ENCODE measurements at regions not wholly inside any gene's neighbourhood (a gene's known extent, or its start where the extent isn't known, plus 50 kb on each side); places are given as distances from the start of the nearest gene placed in this dataset.

DNA sequence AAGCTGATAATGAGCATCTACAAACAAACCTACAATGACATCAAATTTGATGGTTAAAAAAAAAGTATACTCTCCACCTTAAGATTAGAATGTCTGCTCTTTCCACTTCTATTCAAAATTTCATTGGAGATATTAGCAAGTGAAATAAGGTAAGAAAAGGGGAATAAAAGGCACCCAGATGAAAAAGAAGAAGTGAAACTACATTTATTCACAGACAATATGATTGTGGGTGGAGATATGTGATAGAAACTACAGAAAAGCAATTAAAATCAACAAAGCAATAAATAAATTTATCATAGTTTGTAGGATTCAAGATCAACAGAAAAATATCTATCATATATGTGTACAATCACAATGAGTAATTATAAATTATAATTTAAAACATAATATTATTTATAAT lies 395.1 kb upstream of the CCNH start:
- DNase-seq (ENCODE audit: low read depth): no peak
- no peak overlapping the region for H3K4me3 ChIP-seq (replicated peaks; ENCODE audit: low read depth, low read length)
- no peak for TF ChIP-seq CTCF (IDR thresholded peaks at IDR 0.05; ENCODE audit: low read length, missing control alignments)

- TF ChIP-seq CTCF (IDR thresholded peaks at IDR 0.05; ENCODE audit: low read length, missing control alignments): no peak
- DNase-seq (ENCODE audit: low read depth): no peak
Observed at GRCh38 chr5:87803352-87803751, 390.6 kb upstream of the CCNH start.

DNA sequence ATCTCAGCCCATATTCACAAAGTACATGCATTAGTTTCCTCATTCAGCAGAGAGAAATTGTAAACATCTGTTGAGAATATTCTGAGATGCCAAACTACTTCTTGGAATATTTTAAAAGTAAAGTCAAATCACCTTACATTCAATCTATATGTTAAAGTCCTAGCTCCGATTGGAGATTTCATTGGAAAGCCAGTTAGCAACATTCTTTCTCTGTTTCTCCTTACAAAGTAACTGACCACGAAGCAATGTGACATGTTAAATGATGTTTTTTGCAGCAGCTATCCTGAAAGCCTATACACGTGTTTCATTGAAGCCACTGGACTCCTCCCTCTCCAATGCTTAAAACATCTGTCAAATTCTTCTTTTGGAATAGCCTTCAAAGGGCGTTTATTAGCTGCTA lies 379.1 kb upstream of the CCNH start:
- TF ChIP-seq CTCF (IDR thresholded peaks at IDR 0.05; ENCODE audit: low read length, missing control alignments): no peak
- no peak overlapping the region for H3K4me3 ChIP-seq (replicated peaks; ENCODE audit: low read depth, low read length)
- no peak for DNase-seq (ENCODE audit: low read depth)

More at GRCh38 chr5:87803352-87803751, 390.6 kb upstream of the CCNH start:
- no peak overlapping the region for H3K4me3 ChIP-seq (replicated peaks; ENCODE audit: low read depth, low read length)

DNA sequence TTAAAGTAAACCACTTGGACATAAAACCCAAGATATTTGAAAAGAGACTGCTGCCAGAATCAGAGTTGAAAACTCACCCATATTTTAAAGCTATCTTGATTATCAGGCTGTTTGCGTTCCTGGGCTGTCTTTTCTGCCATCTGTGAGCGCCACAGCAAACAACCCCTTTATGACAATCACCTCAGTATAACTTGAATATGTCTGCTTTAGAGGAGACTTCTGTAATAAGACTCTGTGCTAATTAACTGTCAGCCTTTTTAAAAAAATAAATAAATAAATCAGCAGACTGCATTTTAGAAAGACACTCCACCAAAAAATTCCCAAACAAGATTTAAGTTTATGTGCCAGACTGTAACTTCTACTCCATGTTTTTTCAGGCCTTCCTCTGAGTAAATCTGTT lies 375.7 kb upstream of the CCNH start:
- no peak for TF ChIP-seq CTCF (IDR thresholded peaks at IDR 0.05; ENCODE audit: low read length, missing control alignments)
- no peak overlapping the region for H3K4me3 ChIP-seq (replicated peaks; ENCODE audit: low read depth, low read length)
- no peak for DNase-seq (ENCODE audit: low read depth)

- H3K4me3 ChIP-seq (replicated peaks; ENCODE audit: low read depth, low read length): no peak overlapping the region
- TF ChIP-seq CTCF (IDR thresholded peaks at IDR 0.05; ENCODE audit: low read length, missing control alignments): no peak
- no peak for DNase-seq (ENCODE audit: low read depth)
Observed at GRCh38 chr5:87787625-87788256, 375.0 kb upstream of the CCNH start.

GRCh38 chr5:87787086-87787485 lies 374.4 kb upstream of the CCNH start:
- no peak for DNase-seq (ENCODE audit: low read depth)
- TF ChIP-seq CTCF (IDR thresholded peaks at IDR 0.05; ENCODE audit: low read length, missing control alignments): no peak
- H3K4me3 ChIP-seq (replicated peaks; ENCODE audit: low read depth, low read length): no peak overlapping the region

GRCh38 chr5:87786471-87786870 lies 373.7 kb upstream of the CCNH start:
- no peak for DNase-seq (ENCODE audit: low read depth)
- H3K4me3 ChIP-seq (replicated peaks; ENCODE audit: low read depth, low read length): no peak overlapping the region
- no peak for TF ChIP-seq CTCF (IDR thresholded peaks at IDR 0.05; ENCODE audit: low read length, missing control alignments)

All from fibroblast of pulmonary artery (primary cell).